Hindlimb muscle (tissue), 1 donor: ENCODE measurements at regions not wholly inside any gene's neighbourhood (a gene's known extent, or its start where the extent isn't known, plus 50 kb on each side); places are given as distances from the start of the nearest gene placed in this dataset.

Experiments
- DNase-seq: peaks from one replicate; pipeline ENCODE4 v3.0.0-alpha.2; 2013

GRCh38 chr12:115571446-115571845, 706.0 kb downstream of the MED13L start:
- DNase-seq: no peak

- DNase-seq: no peak
These were observed 706.5 kb downstream of the MED13L start for GRCh38 chr12:115571027-115571426.

- no peak for DNase-seq
These were observed 707.3 kb downstream of the MED13L start for GRCh38 chr12:115570069-115570777.

- no peak for DNase-seq
These were observed 708.0 kb downstream of the MED13L start for GRCh38 chr12:115569345-115570068.

- DNase-seq: no peak
These were observed 719.2 kb downstream of the MED13L start for GRCh38 chr12:115558281-115558680.

GRCh38 chr12:115553622-115554021, 723.9 kb downstream of the MED13L start:
- DNase-seq: no peak

GRCh38 chr12:115543269-115543668, 734.2 kb downstream of the MED13L start:
- no peak for DNase-seq

GRCh38 chr12:115542656-115543055, 734.8 kb downstream of the MED13L start:
- DNase-seq: no peak

GRCh38 chr12:115541891-115542421, 735.5 kb downstream of the MED13L start:
- DNase-seq: no peak

GRCh38 chr12:115528466-115528865, 749.0 kb downstream of the MED13L start:
- DNase-seq: no peak

GRCh38 chr12:115521771-115522409, 755.6 kb downstream of the MED13L start:
- no peak for DNase-seq

- no peak for DNase-seq
These were observed 757.6 kb downstream of the MED13L start for GRCh38 chr12:115519887-115520286.

GRCh38 chr12:115519359-115519758, 758.1 kb downstream of the MED13L start:
- DNase-seq: no peak

- DNase-seq: no peak
These were observed 759.6 kb downstream of the MED13L start for GRCh38 chr12:115517913-115518312.

- DNase-seq: no peak
These were observed 765.3 kb downstream of the MED13L start for GRCh38 chr12:115511986-115512711.

- no peak for DNase-seq
These were observed 766.2 kb downstream of the MED13L start for GRCh38 chr12:115511305-115511704.

GRCh38 chr12:115508990-115509389, 768.5 kb downstream of the MED13L start:
- no peak for DNase-seq

- DNase-seq: no peak
These were observed 769.4 kb downstream of the MED13L start for GRCh38 chr12:115507951-115508722.

- DNase-seq: no peak
These were observed 770.0 kb downstream of the MED13L start for GRCh38 chr12:115507560-115507889.

- no peak for DNase-seq
These were observed 770.5 kb downstream of the MED13L start for GRCh38 chr12:115506822-115507559.
